GM12864 (cell line): ENCODE measurements at regions not wholly inside any gene's neighbourhood (a gene's known extent, or its start where the extent isn't known, plus 50 kb on each side); places are given as distances from the start of the nearest gene placed in this dataset.

Experiments
- DNase-seq: peaks from one replicate; pipeline ENCODE4 v3.0.0-alpha.2; 2011; ENCODE audit warnings: low read depth
- H3K4me3 ChIP-seq: 2 replicates; pipeline ENCODE4 v1.5.1; 2011; ENCODE audit warnings: mild to moderate bottlenecking, low read depth, low read length, control low read depth
- CTCF ChIP-seq: IDR thresholded peaks from 2 replicates; pipeline ENCODE4 v1.5.1; 2011; ENCODE audit warnings: low read depth, mild to moderate bottlenecking, moderate library complexity, low read length, control low read depth, inconsistent platforms; ENCODE audit errors: missing control alignments

- TF ChIP-seq CTCF, result no peak
- DNase-seq, result no peak
- H3K4me3 ChIP-seq, result no peak overlapping the region
Measured at GRCh38 chr12:124482901-124483799, 84.3 kb downstream of the NCOR2 start.

GRCh38 chr12:124482567-124482893 is 84.9 kb downstream of the NCOR2 start:
- DNase-seq, result no peak
- no peak overlapping the region for H3K4me3 ChIP-seq
- TF ChIP-seq CTCF, result no peak

- H3K4me3 ChIP-seq, result no peak overlapping the region
- no peak for DNase-seq
- no peak for TF ChIP-seq CTCF
Measured at GRCh38 chr12:124481772-124482566, 85.4 kb downstream of the NCOR2 start.

GRCh38 chr12:124481257-124481750 is 86.1 kb downstream of the NCOR2 start:
- H3K4me3 ChIP-seq, result no peak overlapping the region
- DNase-seq, result no peak
- TF ChIP-seq CTCF, result no peak

- DNase-seq, result peak; percentile 83
- no peak for TF ChIP-seq CTCF
- H3K4me3 ChIP-seq, result no peak overlapping the region
Measured at GRCh38 chr12:124480469-124481256, 86.7 kb downstream of the NCOR2 start.

GRCh38 chr12:124479680-124480468 is 87.5 kb downstream of the NCOR2 start:
- no peak for DNase-seq
- no peak overlapping the region for H3K4me3 ChIP-seq
- TF ChIP-seq CTCF, result no peak
